ENCODE measurements at regions not wholly inside any gene's neighbourhood (a gene's known extent, or its start where the extent isn't known, plus 50 kb on each side); places are given as distances from the start of the nearest gene placed in this dataset.

- TF ChIP-seq CHD2 (IDR thresholded peaks at IDR 0.05; ENCODE audit: low read length, partially characterized antibody): no peak
- peak; percentile 73; the same call in 1 of the 2 replicates for TF ChIP-seq FOXM1 (IDR thresholded peaks at IDR 0.05; ENCODE audit: low read depth)
- no peak for TF ChIP-seq CTCF (IDR thresholded peaks at IDR 0.05)
- TF ChIP-seq MAX (IDR thresholded peaks at IDR 0.05; ENCODE audit: low read depth): no peak
- TF ChIP-seq EP300 (IDR thresholded peaks at IDR 0.05; ENCODE audit: borderline replicate concordance in 1 of 2, low read depth in 1 of 2, low read length in 1 of 2): peak; percentile 20 to 88; a peak in 3 of 4 replicates
- no peak for TF ChIP-seq GATA2 (CRISPR knock-in tag; IDR thresholded peaks at IDR 0.05)
- TF ChIP-seq FOXJ3 (CRISPR knock-in tag; IDR thresholded peaks at IDR 0.05): no peak
- TF ChIP-seq MEF2A (IDR thresholded peaks at IDR 0.05; ENCODE audit: borderline replicate concordance, low read depth): peak; percentile 79
- TF ChIP-seq FOSL2 (IDR thresholded peaks at IDR 0.05; ENCODE audit: borderline replicate concordance, low read depth): peak; percentile 63; the same call in 1 of the 2 replicates
Observed at GRCh38 chr3:106371971-106372805, 503.4 kb upstream of the CBLB start.

Data from SK-N-SH (cell line).